ENCODE measurements at regions not wholly inside any gene's neighbourhood (a gene's known extent, or its start where the extent isn't known, plus 50 kb on each side); places are given as distances from the start of the nearest gene placed in this dataset.

DNA sequence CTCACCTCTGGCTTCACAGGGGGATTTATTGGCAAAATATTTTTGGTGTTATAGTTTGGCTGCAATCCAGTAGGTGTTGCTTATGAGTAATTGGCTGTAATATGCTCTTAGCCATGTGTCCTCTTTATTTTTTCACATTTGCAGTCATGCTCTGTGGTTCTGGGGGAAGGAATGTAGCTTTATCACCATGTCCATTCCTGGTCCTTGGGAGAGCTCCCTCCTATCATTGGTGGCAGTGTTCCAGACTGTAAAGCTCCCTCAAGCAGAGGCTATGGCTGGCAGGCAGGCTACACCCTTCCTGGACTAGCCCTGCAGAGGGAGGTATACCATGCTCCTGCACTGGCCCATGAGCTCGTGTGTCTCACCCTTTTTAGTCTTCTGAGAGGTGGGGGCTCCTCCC lies 120.0 kb upstream of the FSIP2 start:
- H3K27ac ChIP-seq, result no peak overlapping the region
- TF ChIP-seq POLR2A (IDR thresholded peaks at IDR 0.05), result no peak
- TF ChIP-seq, protein P1, sequence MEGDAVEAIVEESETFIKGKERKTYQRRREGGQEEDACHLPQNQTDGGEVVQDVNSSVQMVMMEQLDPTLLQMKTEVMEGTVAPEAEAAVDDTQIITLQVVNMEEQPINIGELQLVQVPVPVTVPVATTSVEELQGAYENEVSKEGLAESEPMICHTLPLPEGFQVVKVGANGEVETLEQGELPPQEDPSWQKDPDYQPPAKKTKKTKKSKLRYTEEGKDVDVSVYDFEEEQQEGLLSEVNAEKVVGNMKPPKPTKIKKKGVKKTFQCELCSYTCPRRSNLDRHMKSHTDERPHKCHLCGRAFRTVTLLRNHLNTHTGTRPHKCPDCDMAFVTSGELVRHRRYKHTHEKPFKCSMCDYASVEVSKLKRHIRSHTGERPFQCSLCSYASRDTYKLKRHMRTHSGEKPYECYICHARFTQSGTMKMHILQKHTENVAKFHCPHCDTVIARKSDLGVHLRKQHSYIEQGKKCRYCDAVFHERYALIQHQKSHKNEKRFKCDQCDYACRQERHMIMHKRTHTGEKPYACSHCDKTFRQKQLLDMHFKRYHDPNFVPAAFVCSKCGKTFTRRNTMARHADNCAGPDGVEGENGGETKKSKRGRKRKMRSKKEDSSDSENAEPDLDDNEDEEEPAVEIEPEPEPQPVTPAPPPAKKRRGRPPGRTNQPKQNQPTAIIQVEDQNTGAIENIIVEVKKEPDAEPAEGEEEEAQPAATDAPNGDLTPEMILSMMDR (IDR thresholded peaks at IDR 0.05), result no peak
- intact Hi-C loops (cut with DNase I; ENCODE audit: low total_unique reads), result no loop called here
- H3K36me3 ChIP-seq, result no peaks in the 10 kb centered on the region
- H3K4me1 ChIP-seq, result no peaks in the 10 kb centered on the region
- no peak overlapping the region for H3K4me3 ChIP-seq
- peaks cover 0 to 2% of the 10 kb centered on the region in 2 donors for H3K9me3 ChIP-seq
- no peaks in the 10 kb centered on the region for H3K27me3 ChIP-seq
- DNase-seq, result no peak

DNA sequence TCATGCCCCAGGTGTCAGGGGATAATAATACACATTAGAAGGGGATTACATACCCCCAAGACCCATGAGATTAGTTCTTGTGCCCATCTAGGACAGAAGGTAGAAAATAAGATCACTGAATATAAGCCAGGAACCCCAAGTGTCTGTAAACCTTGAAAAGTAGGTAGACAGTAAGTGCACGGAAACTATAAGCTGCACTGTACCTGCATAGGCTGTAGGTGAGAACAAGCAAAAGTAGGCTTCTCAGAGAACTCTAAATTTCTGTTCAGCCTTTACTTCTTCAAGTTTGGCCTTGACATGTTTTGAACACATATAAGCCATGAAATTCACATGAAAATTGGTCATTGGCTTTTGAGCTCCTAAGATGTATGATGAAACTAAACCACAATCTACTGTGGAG lies 113.0 kb upstream of the FSIP2 start:
- no peak for TF ChIP-seq POLR2A (IDR thresholded peaks at IDR 0.05)
- TF ChIP-seq, protein P1 (IDR thresholded peaks at IDR 0.05), result no peak
- intact Hi-C loops (cut with DNase I; ENCODE audit: low total_unique reads), result no loop called here

DNA sequence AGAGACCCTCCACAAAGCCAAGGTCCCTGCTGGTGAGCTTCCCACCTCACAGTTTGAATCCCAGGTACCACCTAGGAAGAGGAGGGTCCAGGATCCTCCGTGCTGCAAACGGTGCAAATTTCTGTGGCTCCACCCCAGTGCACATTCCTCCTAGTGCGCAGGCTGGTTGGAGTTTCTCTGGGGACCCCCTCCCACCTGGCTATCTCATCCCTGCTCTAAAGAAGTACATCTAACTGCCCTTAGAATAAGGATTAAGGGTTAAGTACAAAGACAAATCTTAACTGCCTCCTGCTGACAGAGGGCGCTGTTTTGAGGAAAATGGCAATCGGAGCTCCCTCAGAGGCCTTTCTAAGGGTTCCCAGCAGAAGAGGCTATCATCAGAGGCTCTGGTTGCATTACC lies 109.6 kb upstream of the FSIP2 start:
- Histone ChIP-seq H3K36me3 (no peaks in the 10 kb centered on the region), H3K4me3 (no peak overlapping the region), H3K27me3 (no peaks in the 10 kb centered on the region), H3K4me1 (no peaks in the 10 kb centered on the region), H3K9me3 (no peaks in the 10 kb centered on the region), H3K27ac (no peak overlapping the region)
- TF ChIP-seq, protein P1 (IDR thresholded peaks at IDR 0.05), result no peak
- TF ChIP-seq POLR2A (IDR thresholded peaks at IDR 0.05), result no peak
- intact Hi-C loops (cut with DNase I; ENCODE audit: low total_unique reads), result no loop called here
- DNase-seq, result no peak

More for the DNA sequence above, 113.0 kb upstream of the FSIP2 start:
- no peaks in the 10 kb centered on the region for H3K4me1 ChIP-seq
- H3K36me3 ChIP-seq, result no peaks in the 10 kb centered on the region
- H3K27ac ChIP-seq, result no peak overlapping the region
- H3K9me3 ChIP-seq, result no peaks in the 10 kb centered on the region
- H3K4me3 ChIP-seq, result no peak overlapping the region
- H3K27me3 ChIP-seq, result no peaks in the 10 kb centered on the region
- no peak for DNase-seq

DNA sequence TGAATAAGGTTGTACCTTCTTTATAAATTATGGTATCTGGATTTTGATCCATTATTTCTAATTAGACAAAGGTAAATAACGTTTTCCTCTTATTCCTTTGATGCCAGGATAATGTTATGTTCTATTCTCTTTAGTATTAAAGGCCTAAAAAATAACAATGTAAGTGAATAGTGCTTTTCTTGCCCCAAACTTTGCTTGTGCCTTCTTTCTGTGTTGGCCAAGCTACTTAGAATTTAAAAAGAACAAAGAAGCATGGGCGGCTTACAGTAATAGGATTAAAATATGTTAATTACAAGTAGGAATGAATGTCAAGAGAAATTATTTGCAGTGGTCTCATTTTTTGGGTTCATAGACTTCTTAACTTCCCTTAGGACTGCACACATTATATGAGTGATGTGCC lies 105.0 kb upstream of the FSIP2 start:
- Histone ChIP-seq H3K36me3 (no peaks in the 10 kb centered on the region), H3K27me3 (no peaks in the 10 kb centered on the region), H3K9me3 (no peaks in the 10 kb centered on the region), H3K4me3 (no peak overlapping the region), H3K4me1 (no peaks in the 10 kb centered on the region), H3K27ac (no peak overlapping the region)
- TF ChIP-seq, protein P1 (IDR thresholded peaks at IDR 0.05), result no peak
- TF ChIP-seq POLR2A (IDR thresholded peaks at IDR 0.05), result no peak
- intact Hi-C loops (cut with DNase I; ENCODE audit: low total_unique reads), result no loop called here
- no peak for DNase-seq

DNA sequence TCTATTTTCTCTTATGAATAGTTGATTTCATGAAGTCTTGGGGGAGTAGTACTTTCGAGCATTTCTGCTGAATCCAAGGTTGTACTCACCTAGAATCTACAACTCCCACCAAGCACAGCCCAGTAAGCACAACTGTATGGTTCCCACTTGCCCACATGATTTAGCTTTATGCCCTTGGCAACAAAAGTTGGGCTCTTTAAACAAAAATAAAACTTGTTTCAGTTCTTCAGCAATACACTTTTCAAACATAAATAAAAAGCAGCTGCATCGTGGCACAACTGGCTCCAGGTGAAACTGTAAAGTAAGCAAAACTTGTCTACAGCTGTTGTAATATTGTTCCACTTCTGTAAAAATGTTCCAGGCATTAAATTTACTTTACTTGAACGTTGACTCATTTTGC lies 99.8 kb upstream of the FSIP2 start:
- H3K27me3 ChIP-seq, result no peaks in the 10 kb centered on the region
- no peaks in the 10 kb centered on the region for H3K9me3 ChIP-seq
- H3K4me3 ChIP-seq, result no peak overlapping the region
- DNase-seq, result no peak
- no peaks in the 10 kb centered on the region for H3K4me1 ChIP-seq
- no peak for TF ChIP-seq POLR2A (IDR thresholded peaks at IDR 0.05)
- TF ChIP-seq, protein P1 (IDR thresholded peaks at IDR 0.05), result no peak
- intact Hi-C loops (cut with DNase I; ENCODE audit: low total_unique reads), result no loop called here
- no peaks in the 10 kb centered on the region for H3K36me3 ChIP-seq
- H3K27ac ChIP-seq, result no peak overlapping the region

All from uterus (tissue), 3 donors.